ENCODE measurements at regions not wholly inside any gene's neighbourhood (a gene's known extent, or its start where the extent isn't known, plus 50 kb on each side); places are given as distances from the start of the nearest gene placed in this dataset.

GRCh38 chr9:89982016-89982415, 377.2 kb downstream of the GADD45G start:
- no peak overlapping the region for H3K4me3 ChIP-seq
- in situ Hi-C loops (cut with MboI; ENCODE audit: low pct_ligation_motif_present in 1 of 4, low pct_unique_long_range_greater_than_20kb in 1 of 4, low sequenced_read_pairs in 3 of 4) (no loop called here), intact Hi-C loops (cut with DNase I; ENCODE audit: low total_unique reads) (no loop called here)
- WGBS, 2 donors (ENCODE audit: low coverage in 1 of 2) = 93 to 100% methylated on average over 2 to 3 of the region's 3 CpGs
- no peak for DNase-seq
- H3K4me1 ChIP-seq = peaks cover 0 to 17% (median 2%) of the 10 kb centered on the region in 4 donors
- no peaks in the 10 kb centered on the region for H3K36me3 ChIP-seq
- TF ChIP-seq POLR2A (IDR thresholded peaks at IDR 0.05) (no peak), EP300 (IDR thresholded peaks at IDR 0.05; ENCODE audit: low read depth) (no peak), POLR2AphosphoS5 (IDR thresholded peaks at IDR 0.05) (no peak), CTCF (IDR thresholded peaks at IDR 0.05) (no peak)
- no peaks in the 10 kb centered on the region for H3K9me3 ChIP-seq
- no peaks in the 10 kb centered on the region for H3K27me3 ChIP-seq
- no peak overlapping the region for H3K27ac ChIP-seq

GRCh38 chr9:89983411-89983810, 378.6 kb downstream of the GADD45G start:
- no peak overlapping the region for H3K4me3 ChIP-seq
- H3K27ac ChIP-seq = no peak overlapping the region
- no peaks in the 10 kb centered on the region for H3K9me3 ChIP-seq
- in situ Hi-C loops (cut with MboI; ENCODE audit: low pct_ligation_motif_present in 1 of 4, low pct_unique_long_range_greater_than_20kb in 1 of 4, low sequenced_read_pairs in 3 of 4) (no loop called here), intact Hi-C loops (cut with DNase I; ENCODE audit: low total_unique reads) (no loop called here)
- no peaks in the 10 kb centered on the region for H3K27me3 ChIP-seq
- DNase-seq = no peak
- TF ChIP-seq POLR2AphosphoS5 (IDR thresholded peaks at IDR 0.05) (no peak), CTCF (IDR thresholded peaks at IDR 0.05) (no peak), EP300 (IDR thresholded peaks at IDR 0.05; ENCODE audit: low read depth) (no peak)
- H3K4me1 ChIP-seq = peaks cover 0 to 12% (median 2%) of the 10 kb centered on the region in 4 donors
- 75 to 77% methylated on average over 3 of the region's 3 CpGs for WGBS, 2 donors (ENCODE audit: low coverage in 1 of 2)
- no peaks in the 10 kb centered on the region for H3K36me3 ChIP-seq

GRCh38 chr9:89984214-89984613, 379.4 kb downstream of the GADD45G start:
- in situ Hi-C loops (cut with MboI; ENCODE audit: low pct_ligation_motif_present in 1 of 4, low pct_unique_long_range_greater_than_20kb in 1 of 4, low sequenced_read_pairs in 3 of 4) = no loop called here
- H3K27ac ChIP-seq = no peak overlapping the region
- intact Hi-C loops (cut with DNase I; ENCODE audit: low total_unique reads) = no loop called here
- peaks cover 0 to 4% (median 2%) of the 10 kb centered on the region in 4 donors for H3K4me1 ChIP-seq
- DNase-seq = no peak
- no peaks in the 10 kb centered on the region for H3K27me3 ChIP-seq
- H3K4me3 ChIP-seq = no peak overlapping the region
- H3K36me3 ChIP-seq = no peaks in the 10 kb centered on the region
- 72% methylated on average over 1 of the region's 1 CpG; no CpG with 5 or more reads in 1 of the 2 donors for WGBS, 2 donors (ENCODE audit: low coverage in 1 of 2)
- no peaks in the 10 kb centered on the region for H3K9me3 ChIP-seq
- no peak for TF ChIP-seq CTCF (IDR thresholded peaks at IDR 0.05)
- TF ChIP-seq POLR2A (IDR thresholded peaks at IDR 0.05) = no peak
- TF ChIP-seq EP300 (IDR thresholded peaks at IDR 0.05; ENCODE audit: low read depth) = no peak
- TF ChIP-seq POLR2AphosphoS5 (IDR thresholded peaks at IDR 0.05) = no peak

- TF ChIP-seq POLR2AphosphoS5 (IDR thresholded peaks at IDR 0.05) (no peak), CTCF (IDR thresholded peaks at IDR 0.05) (no peak), POLR2A (IDR thresholded peaks at IDR 0.05) (no peak), EP300 (IDR thresholded peaks at IDR 0.05; ENCODE audit: low read depth) (no peak)
- Histone ChIP-seq H3K36me3 (no peaks in the 10 kb centered on the region), H3K27ac (no peak overlapping the region), H3K4me1 (peaks cover 0 to 4% (median 2%) of the 10 kb centered on the region in 4 donors), H3K4me3 (no peak overlapping the region), H3K27me3 (no peaks in the 10 kb centered on the region), H3K9me3 (no peaks in the 10 kb centered on the region)
- WGBS, 2 donors (ENCODE audit: low coverage in 1 of 2) = 90 to 100% methylated on average over 1 to 2 of the region's 2 CpGs
- no peak for DNase-seq
- intact Hi-C loops (cut with DNase I; ENCODE audit: low total_unique reads) (no loop called here), in situ Hi-C loops (cut with MboI; ENCODE audit: low pct_ligation_motif_present in 1 of 4, low pct_unique_long_range_greater_than_20kb in 1 of 4, low sequenced_read_pairs in 3 of 4) (no loop called here)
Observed at GRCh38 chr9:89985068-89985467, 380.3 kb downstream of the GADD45G start.
